ENCODE measurements at regions not wholly inside any gene's neighbourhood (a gene's known extent, or its start where the extent isn't known, plus 50 kb on each side); places are given as distances from the start of the nearest gene placed in this dataset.

GRCh38 chr6:25224242-25224641 lies 54.9 kb upstream of the CARMIL1 start:
- DNase-seq (ENCODE audit: low read depth), result no peak

GRCh38 chr6:25227854-25228253 lies 51.3 kb upstream of the CARMIL1 start:
- DNase-seq (ENCODE audit: low read depth), result no peak

Measured in stimulated activated CD8-positive, alpha-beta memory T cell treated with anti-CD3 and anti-CD28 coated beads, Interleukin-4, amount 100 ng/mL, for 24 hours (primary cell).